ENCODE measurements at regions not wholly inside any gene's neighbourhood (a gene's known extent, or its start where the extent isn't known, plus 50 kb on each side); places are given as distances from the start of the nearest gene placed in this dataset.

DNA sequence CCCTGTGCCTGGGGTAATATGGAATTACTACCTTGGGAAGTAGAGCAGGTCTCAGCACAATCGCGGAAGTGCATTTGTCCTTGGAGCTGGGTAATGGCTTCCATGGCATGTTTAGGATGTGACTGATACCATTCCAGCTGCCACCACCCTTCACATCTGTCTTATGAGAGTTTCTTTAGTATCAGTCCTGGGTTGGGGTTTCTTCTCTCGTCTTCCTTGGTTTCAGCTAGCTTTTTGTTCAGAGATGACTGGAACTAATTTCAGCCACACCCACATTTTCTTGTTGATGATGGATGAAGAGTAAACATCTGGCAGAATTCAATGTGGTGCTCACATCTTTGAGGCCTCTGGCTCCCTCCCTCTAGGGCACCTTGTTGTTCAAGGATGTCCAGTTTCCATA, 212.9 kb upstream of the SOX21 start:
- TF ChIP-seq GATA2 (IDR thresholded peaks at IDR 0.05; ENCODE audit: low read depth, low read length) (no peak), GATA3 (IDR thresholded peaks at IDR 0.05; ENCODE audit: low read depth, low read length) (no peak)
